ENCODE measurements at regions not wholly inside any gene's neighbourhood (a gene's known extent, or its start where the extent isn't known, plus 50 kb on each side); places are given as distances from the start of the nearest gene placed in this dataset.

- DNase-seq (ENCODE audit: extremely low read depth in 1 of 4, low spot score in 3 of 4), result no peak
- Histone ChIP-seq H2AFZ (ENCODE audit: low read depth, low read length) (no peak overlapping the region), H3K9me3 (replicated peaks; ENCODE audit: control insufficient read depth, insufficient read depth, low read depth, low read length) (no peaks in the 10 kb centered on the region), H3K79me2 (ENCODE audit: control insufficient read depth, insufficient read depth, low read length) (no peaks in the 10 kb centered on the region), H3K4me1 (replicated peaks in 1 of 2; ENCODE audit: control insufficient read depth in 2 of 2, insufficient read depth in 2 of 2, low read length in 2 of 2) (no peaks in the 10 kb centered on the region; a peak in 1 of 5 replicates), H3K36me3 (ENCODE audit: control insufficient read depth, insufficient read depth, low read length) (no peaks in the 10 kb centered on the region), H3K27ac (ENCODE audit: extremely low read depth, low read depth, low read length) (no peak overlapping the region), H3K9me1 (ENCODE audit: control insufficient read depth, insufficient read depth, low read length) (peaks cover 2% of the 10 kb centered on the region), H3K4me3 (no peak overlapping the region), H3K27me3 (ENCODE audit: control insufficient read depth in 2 of 2, insufficient read depth in 2 of 2, low read length in 2 of 2) (peaks cover 6 to 61% of the 10 kb centered on the region in 2 experiments; a peak in 4 of 5 replicates), H4K20me1 (replicated peaks; ENCODE audit: control insufficient read depth, insufficient read depth, low read length) (peaks cover 6% of the 10 kb centered on the region; the same call in 1 of the 2 replicates), H3K4me2 (ENCODE audit: insufficient read depth, low read length) (no peak overlapping the region), H3K9ac (ENCODE audit: insufficient read depth in 1 of 2, low read depth in 2 of 2, low read length in 2 of 2) (no peak overlapping the region)
- TF ChIP-seq, protein P1, sequence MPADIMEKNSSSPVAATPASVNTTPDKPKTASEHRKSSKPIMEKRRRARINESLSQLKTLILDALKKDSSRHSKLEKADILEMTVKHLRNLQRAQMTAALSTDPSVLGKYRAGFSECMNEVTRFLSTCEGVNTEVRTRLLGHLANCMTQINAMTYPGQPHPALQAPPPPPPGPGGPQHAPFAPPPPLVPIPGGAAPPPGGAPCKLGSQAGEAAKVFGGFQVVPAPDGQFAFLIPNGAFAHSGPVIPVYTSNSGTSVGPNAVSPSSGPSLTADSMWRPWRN (IDR thresholded peaks at IDR 0.05; ENCODE audit: low read depth), result no peak
- no peak for TF ChIP-seq ETV1 (tag; conservative IDR thresholded peaks at IDR 0.05; ENCODE audit: low read depth)
- TF ChIP-seq JUNB (CRISPR knock-in tag; conservative IDR thresholded peaks at IDR 0.05), result no peak
- no peak for TF ChIP-seq MXI1 (IDR thresholded peaks at IDR 0.05; ENCODE audit: low read depth, low read length)
- no peak for TF ChIP-seq ARHGAP35 (IDR thresholded peaks at IDR 0.05; ENCODE audit: partially characterized antibody)
- no peak for TF ChIP-seq ZKSCAN8 (CRISPR knock-in tag; IDR thresholded peaks at IDR 0.05)
- TF ChIP-seq, protein P2, sequence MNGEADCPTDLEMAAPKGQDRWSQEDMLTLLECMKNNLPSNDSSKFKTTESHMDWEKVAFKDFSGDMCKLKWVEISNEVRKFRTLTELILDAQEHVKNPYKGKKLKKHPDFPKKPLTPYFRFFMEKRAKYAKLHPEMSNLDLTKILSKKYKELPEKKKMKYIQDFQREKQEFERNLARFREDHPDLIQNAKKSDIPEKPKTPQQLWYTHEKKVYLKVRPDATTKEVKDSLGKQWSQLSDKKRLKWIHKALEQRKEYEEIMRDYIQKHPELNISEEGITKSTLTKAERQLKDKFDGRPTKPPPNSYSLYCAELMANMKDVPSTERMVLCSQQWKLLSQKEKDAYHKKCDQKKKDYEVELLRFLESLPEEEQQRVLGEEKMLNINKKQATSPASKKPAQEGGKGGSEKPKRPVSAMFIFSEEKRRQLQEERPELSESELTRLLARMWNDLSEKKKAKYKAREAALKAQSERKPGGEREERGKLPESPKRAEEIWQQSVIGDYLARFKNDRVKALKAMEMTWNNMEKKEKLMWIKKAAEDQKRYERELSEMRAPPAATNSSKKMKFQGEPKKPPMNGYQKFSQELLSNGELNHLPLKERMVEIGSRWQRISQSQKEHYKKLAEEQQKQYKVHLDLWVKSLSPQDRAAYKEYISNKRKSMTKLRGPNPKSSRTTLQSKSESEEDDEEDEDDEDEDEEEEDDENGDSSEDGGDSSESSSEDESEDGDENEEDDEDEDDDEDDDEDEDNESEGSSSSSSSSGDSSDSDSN (IDR thresholded peaks at IDR 0.05; ENCODE audit: borderline replicate concordance in 1 of 2, low read depth in 2 of 2, low read length in 2 of 2), result no peak
- TF ChIP-seq, protein P3, sequence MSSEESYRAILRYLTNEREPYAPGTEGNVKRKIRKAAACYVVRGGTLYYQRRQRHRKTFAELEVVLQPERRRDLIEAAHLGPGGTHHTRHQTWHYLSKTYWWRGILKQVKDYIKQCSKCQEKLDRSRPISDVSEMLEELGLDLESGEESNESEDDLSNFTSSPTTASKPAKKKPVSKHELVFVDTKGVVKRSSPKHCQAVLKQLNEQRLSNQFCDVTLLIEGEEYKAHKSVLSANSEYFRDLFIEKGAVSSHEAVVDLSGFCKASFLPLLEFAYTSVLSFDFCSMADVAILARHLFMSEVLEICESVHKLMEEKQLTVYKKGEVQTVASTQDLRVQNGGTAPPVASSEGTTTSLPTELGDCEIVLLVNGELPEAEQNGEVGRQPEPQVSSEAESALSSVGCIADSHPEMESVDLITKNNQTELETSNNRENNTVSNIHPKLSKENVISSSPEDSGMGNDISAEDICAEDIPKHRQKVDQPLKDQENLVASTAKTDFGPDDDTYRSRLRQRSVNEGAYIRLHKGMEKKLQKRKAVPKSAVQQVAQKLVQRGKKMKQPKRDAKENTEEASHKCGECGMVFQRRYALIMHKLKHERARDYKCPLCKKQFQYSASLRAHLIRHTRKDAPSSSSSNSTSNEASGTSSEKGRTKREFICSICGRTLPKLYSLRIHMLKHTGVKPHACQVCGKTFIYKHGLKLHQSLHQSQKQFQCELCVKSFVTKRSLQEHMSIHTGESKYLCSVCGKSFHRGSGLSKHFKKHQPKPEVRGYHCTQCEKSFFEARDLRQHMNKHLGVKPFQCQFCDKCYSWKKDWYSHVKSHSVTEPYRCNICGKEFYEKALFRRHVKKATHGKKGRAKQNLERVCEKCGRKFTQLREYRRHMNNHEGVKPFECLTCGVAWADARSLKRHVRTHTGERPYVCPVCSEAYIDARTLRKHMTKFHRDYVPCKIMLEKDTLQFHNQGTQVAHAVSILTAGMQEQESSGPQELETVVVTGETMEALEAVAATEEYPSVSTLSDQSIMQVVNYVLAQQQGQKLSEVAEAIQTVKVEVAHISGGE (CRISPR knock-in tag; IDR thresholded peaks at IDR 0.05), result no peak
- BruUV-seq (replicated peaks), result no TSS peak
- ChIA-PET POLR2A (interaction anchor here (0.6 to 1.2 kb wide), 3 partner anchors 14 to 39 kb away, joined by 3 read pairs; no protein-coding TSS in a partner anchor), CTCF (ENCODE audit: low intra/inter-chr PET ratio) (no interaction called here)
- in situ Hi-C loops (cut with MboI), result no loop called here
- no peak for FAIRE-seq
- intact Hi-C loops (cut with micrococcal nuclease), result no loop called here
- ATAC-seq, result no peak
- 1% methylated on average over 10 of the region's 10 CpGs for WGBS (ENCODE audit: insufficient coverage, low coverage, missing lambda C conversion rate)
Observed at GRCh38 chr9:135179041-135179440, 91.6 kb downstream of the OLFM1 start.

All from K562 (cell line).